A549 (cell line): ENCODE measurements at regions not wholly inside any gene's neighbourhood (a gene's known extent, or its start where the extent isn't known, plus 50 kb on each side); places are given as distances from the start of the nearest gene placed in this dataset.

Source experiments
- BCL3 ChIP-seq: fragments of >200 bp; sonication (Bioruptor Twin); formaldehyde crosslinking; IDR thresholded peaks from 3 replicates; pipeline ENCODE4 v1.6.1; 2016
- CHD2 ChIP-seq: fragments of 150-350 bp; IDR thresholded peaks from 2 replicates; pipeline ENCODE4 v1.6.1; 2014; ENCODE audit warnings: low read length; ENCODE audit not compliant: partially characterized antibody
- CTCF ChIP-seq: fragments of >200 bp; sonication (Bioruptor Twin); formaldehyde crosslinking; IDR thresholded peaks from 3 replicates; pipeline ENCODE4 v1.5.1; 2016
- EP300 ChIP-seq, 2 experiments: fragments of >200 bp; sonication (Bioruptor Twin); formaldehyde crosslinking; IDR thresholded peaks; 2 replicates in 1 of 2; 3 replicates in 1 of 2; pipeline ENCODE4 v1.6.1; 2016 to 2017
- HOXA7 ChIP-seq: fragments of 250-450 bp; sonication (Bioruptor Pico); IDR thresholded peaks from 2 replicates; pipeline ENCODE4 v1.5.0; 2020; ENCODE audit warnings: mild to moderate bottlenecking, moderate library complexity
- MAX ChIP-seq: IDR thresholded peaks from 2 replicates; pipeline ENCODE4 v1.6.1; 2012
- POLR2A ChIP-seq: IDR thresholded peaks from 2 replicates; pipeline ENCODE4 v1.6.1; 2012; ENCODE audit warnings: mild to moderate bottlenecking, low read length
- TP53 ChIP-seq: fragments of 250-450 bp; sonication (Bioruptor Pico); IDR thresholded peaks from 2 replicates; pipeline ENCODE4 v1.5.0; 2021; ENCODE audit warnings: mild to moderate bottlenecking, moderate library complexity
- TF ChIP-seq, protein P1 (sequence below): fragments of 150-350 bp; IDR thresholded peaks from 2 replicates; pipeline ENCODE4 v1.6.1; 2014; ENCODE audit warnings: low read depth, mild to moderate bottlenecking, low read length
- TF ChIP-seq, protein P2 (sequence below): fragments of 250-450 bp; sonication (Bioruptor Pico); IDR thresholded peaks from 2 replicates; pipeline ENCODE4 v1.5.0; 2021; ENCODE audit warnings: mild to moderate bottlenecking, moderate library complexity, borderline replicate concordance
- TF ChIP-seq, protein P3 (sequence below): fragments of 200-600 bp; sonication (generic); IDR thresholded peaks from 2 replicates; pipeline ENCODE4 v1.6.1; 2016; ENCODE audit warnings: antibody characterized with exemption, mild to moderate bottlenecking, moderate library complexity

DNA sequence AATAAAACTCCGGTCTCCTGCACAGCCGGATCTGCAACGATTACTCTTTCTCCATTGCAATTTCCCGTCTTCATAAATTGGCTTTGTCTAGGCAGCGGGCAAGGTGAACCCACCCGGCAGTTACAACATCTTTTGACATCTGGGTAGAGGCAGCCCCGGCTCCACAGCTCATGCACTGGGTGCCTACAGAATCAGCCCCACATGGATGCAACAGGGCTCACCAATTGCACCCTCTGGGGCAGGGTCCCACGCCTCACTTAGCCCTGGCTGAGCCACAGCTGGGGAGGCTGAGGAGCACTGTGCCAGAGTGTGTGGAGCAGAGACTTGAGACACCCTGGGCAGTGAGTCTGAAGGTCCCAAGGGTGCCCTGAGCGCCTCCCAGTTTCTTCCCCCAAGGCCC lies 710.2 kb downstream of the TBC1D22A start:
- TF ChIP-seq POLR2A (no peak), CTCF (no peak), HOXA7 (CRISPR knock-in tag) (no peak), EP300 (IDR thresholded peaks at IDR 0.05) (no peak), MAX (no peak), CHD2 (no peak), TP53 (CRISPR knock-in tag) (no peak), BCL3 (no peak)
- TF ChIP-seq, protein P1, sequence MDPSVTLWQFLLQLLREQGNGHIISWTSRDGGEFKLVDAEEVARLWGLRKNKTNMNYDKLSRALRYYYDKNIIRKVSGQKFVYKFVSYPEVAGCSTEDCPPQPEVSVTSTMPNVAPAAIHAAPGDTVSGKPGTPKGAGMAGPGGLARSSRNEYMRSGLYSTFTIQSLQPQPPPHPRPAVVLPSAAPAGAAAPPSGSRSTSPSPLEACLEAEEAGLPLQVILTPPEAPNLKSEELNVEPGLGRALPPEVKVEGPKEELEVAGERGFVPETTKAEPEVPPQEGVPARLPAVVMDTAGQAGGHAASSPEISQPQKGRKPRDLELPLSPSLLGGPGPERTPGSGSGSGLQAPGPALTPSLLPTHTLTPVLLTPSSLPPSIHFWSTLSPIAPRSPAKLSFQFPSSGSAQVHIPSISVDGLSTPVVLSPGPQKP = no peak
- TF ChIP-seq, protein P2, sequence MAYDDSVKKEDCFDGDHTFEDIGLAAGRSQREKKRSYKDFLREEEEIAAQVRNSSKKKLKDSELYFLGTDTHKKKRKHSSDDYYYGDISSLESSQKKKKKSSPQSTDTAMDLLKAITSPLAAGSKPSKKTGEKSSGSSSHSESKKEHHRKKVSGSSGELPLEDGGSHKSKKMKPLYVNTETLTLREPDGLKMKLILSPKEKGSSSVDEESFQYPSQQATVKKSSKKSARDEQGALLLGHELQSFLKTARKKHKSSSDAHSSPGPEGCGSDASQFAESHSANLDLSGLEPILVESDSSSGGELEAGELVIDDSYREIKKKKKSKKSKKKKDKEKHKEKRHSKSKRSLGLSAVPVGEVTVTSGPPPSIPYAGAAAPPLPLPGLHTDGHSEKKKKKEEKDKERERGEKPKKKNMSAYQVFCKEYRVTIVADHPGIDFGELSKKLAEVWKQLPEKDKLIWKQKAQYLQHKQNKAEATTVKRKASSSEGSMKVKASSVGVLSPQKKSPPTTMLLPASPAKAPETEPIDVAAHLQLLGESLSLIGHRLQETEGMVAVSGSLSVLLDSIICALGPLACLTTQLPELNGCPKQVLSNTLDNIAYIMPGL (CRISPR knock-in tag) = no peak
- TF ChIP-seq, protein P3, sequence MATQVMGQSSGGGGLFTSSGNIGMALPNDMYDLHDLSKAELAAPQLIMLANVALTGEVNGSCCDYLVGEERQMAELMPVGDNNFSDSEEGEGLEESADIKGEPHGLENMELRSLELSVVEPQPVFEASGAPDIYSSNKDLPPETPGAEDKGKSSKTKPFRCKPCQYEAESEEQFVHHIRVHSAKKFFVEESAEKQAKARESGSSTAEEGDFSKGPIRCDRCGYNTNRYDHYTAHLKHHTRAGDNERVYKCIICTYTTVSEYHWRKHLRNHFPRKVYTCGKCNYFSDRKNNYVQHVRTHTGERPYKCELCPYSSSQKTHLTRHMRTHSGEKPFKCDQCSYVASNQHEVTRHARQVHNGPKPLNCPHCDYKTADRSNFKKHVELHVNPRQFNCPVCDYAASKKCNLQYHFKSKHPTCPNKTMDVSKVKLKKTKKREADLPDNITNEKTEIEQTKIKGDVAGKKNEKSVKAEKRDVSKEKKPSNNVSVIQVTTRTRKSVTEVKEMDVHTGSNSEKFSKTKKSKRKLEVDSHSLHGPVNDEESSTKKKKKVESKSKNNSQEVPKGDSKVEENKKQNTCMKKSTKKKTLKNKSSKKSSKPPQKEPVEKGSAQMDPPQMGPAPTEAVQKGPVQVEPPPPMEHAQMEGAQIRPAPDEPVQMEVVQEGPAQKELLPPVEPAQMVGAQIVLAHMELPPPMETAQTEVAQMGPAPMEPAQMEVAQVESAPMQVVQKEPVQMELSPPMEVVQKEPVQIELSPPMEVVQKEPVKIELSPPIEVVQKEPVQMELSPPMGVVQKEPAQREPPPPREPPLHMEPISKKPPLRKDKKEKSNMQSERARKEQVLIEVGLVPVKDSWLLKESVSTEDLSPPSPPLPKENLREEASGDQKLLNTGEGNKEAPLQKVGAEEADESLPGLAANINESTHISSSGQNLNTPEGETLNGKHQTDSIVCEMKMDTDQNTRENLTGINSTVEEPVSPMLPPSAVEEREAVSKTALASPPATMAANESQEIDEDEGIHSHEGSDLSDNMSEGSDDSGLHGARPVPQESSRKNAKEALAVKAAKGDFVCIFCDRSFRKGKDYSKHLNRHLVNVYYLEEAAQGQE = no peak
